DOHH2 (cell line): ENCODE measurements at regions not wholly inside any gene's neighbourhood (a gene's known extent, or its start where the extent isn't known, plus 50 kb on each side); places are given as distances from the start of the nearest gene placed in this dataset.
"Not testable (repeated sequence)": the region's sequence is repeated elsewhere in the genome, so short reads cannot be mapped to it uniquely, and the experiment has no call there.

ENCODE experiments used
- H3F3A ChIP-seq: fragments of 200-600 bp; sonication (generic), shearing (Covaris generic); 2 replicates; pipeline ENCODE4 v1.6.0; 2016; ENCODE audit warnings: antibody characterized with exemption, mild to moderate bottlenecking; ENCODE audit not compliant: control insufficient read depth, insufficient read depth
- H3K27ac ChIP-seq: fragments of 200-600 bp; sonication (generic); 2 replicates; pipeline ENCODE4 v1.5.1; 2014; ENCODE audit warnings: low read depth, mild to moderate bottlenecking, low read length, moderate library complexity
- H3K27me3 ChIP-seq: fragments of 200-600 bp; sonication (generic); 2 replicates; pipeline ENCODE4 v1.6.1; 2014; ENCODE audit warnings: mild to moderate bottlenecking, low read length, mixed read lengths; ENCODE audit not compliant: control insufficient read depth
- H3K36me3 ChIP-seq: fragments of 200-600 bp; sonication (generic); 2 replicates; pipeline ENCODE4 v1.6.1; 2014; ENCODE audit warnings: mild to moderate bottlenecking, low read length, moderate library complexity, mixed read lengths; ENCODE audit not compliant: control insufficient read depth
- H3K4me1 ChIP-seq: fragments of 200-600 bp; sonication (generic); 2 replicates; pipeline ENCODE4 v1.6.1; 2014; ENCODE audit warnings: mild to moderate bottlenecking, low read length, mixed read lengths; ENCODE audit not compliant: control insufficient read depth
- H3K4me2 ChIP-seq: fragments of 200-600 bp; sonication (generic); 2 replicates; pipeline ENCODE4 v1.6.0; 2014; ENCODE audit warnings: mild to moderate bottlenecking, low read length, moderate library complexity
- H3K4me3 ChIP-seq: fragments of 200-600 bp; sonication (generic); 2 replicates; pipeline ENCODE4 v1.5.1; 2014; ENCODE audit warnings: mild to moderate bottlenecking, low read length, mixed read lengths
- H3K79me2 ChIP-seq: fragments of 200-600 bp; sonication (generic); 2 replicates; pipeline ENCODE4 v1.6.1; 2014; ENCODE audit warnings: mild to moderate bottlenecking, low read length, mixed read lengths; ENCODE audit not compliant: control insufficient read depth
- H3K9me2 ChIP-seq: fragments of 200-600 bp; sonication (generic); replicated peaks from 2 replicates; pipeline ENCODE4 v1.6.1; 2014; ENCODE audit warnings: mild to moderate bottlenecking, low read length, mixed read lengths; ENCODE audit not compliant: control insufficient read depth
- H3K9me3 ChIP-seq: fragments of 200-600 bp; sonication (generic); 2 replicates; pipeline ENCODE4 v1.6.1; 2014; ENCODE audit warnings: antibody characterized with exemption, low read length, mixed read lengths; ENCODE audit not compliant: control insufficient read depth, insufficient read depth
- H4K20me1 ChIP-seq: fragments of 200-600 bp; sonication (generic); 2 replicates; pipeline ENCODE4 v1.6.0; 2014; ENCODE audit warnings: low read depth, mild to moderate bottlenecking, antibody characterized with exemption, low read length, moderate library complexity; ENCODE audit not compliant: control insufficient read depth, insufficient read depth
- EZH2phosphoT487 ChIP-seq: fragments of 200-600 bp; sonication (generic); IDR thresholded peaks from 2 replicates; pipeline ENCODE4 v1.6.1; 2017; ENCODE audit warnings: borderline replicate concordance, mild to moderate bottlenecking, antibody characterized with exemption, low read length, moderate library complexity, mixed read lengths
- TF ChIP-seq, protein P1 (sequence below): fragments of 200-600 bp; sonication (generic); IDR thresholded peaks from one replicate; pipeline ENCODE4 v1.5.1; 2014; ENCODE audit warnings: antibody characterized with exemption, mild to moderate bottlenecking, low read depth, low read length; ENCODE audit not compliant: poor library complexity, severe bottlenecking

DNA sequence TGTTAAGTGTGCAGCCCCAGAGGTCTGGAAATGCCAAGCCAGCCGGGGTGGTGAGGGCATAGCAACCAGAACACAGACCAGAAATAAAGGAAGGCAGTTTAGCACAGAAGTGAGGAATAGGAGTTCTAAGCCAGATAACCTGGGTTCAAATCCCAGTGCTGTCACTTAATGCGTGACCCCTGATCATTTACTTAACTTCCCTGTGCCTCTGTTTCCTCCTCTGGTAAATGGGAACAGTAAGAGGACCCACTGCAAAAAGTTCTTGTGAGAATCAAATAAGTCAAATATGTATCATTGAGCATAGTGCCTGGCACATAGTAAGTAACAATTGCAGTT is 125.2 kb upstream of the ARHGEF3 start:
- no peaks in the 10 kb centered on the region for H4K20me1 ChIP-seq
- no peaks in the 10 kb centered on the region for H3K9me2 ChIP-seq
- no peaks in the 10 kb centered on the region for H3K9me3 ChIP-seq
- no peaks in the 10 kb centered on the region for H3K79me2 ChIP-seq
- H3K27me3 ChIP-seq, result no peaks in the 10 kb centered on the region
- peaks cover 34% of the 10 kb centered on the region for H3K4me1 ChIP-seq
- no peak overlapping the region for H3K4me3 ChIP-seq
- no peak overlapping the region for H3K4me2 ChIP-seq
- no peaks in the 10 kb centered on the region for H3K36me3 ChIP-seq
- no peak for TF ChIP-seq EZH2phosphoT487
- TF ChIP-seq, protein P1, sequence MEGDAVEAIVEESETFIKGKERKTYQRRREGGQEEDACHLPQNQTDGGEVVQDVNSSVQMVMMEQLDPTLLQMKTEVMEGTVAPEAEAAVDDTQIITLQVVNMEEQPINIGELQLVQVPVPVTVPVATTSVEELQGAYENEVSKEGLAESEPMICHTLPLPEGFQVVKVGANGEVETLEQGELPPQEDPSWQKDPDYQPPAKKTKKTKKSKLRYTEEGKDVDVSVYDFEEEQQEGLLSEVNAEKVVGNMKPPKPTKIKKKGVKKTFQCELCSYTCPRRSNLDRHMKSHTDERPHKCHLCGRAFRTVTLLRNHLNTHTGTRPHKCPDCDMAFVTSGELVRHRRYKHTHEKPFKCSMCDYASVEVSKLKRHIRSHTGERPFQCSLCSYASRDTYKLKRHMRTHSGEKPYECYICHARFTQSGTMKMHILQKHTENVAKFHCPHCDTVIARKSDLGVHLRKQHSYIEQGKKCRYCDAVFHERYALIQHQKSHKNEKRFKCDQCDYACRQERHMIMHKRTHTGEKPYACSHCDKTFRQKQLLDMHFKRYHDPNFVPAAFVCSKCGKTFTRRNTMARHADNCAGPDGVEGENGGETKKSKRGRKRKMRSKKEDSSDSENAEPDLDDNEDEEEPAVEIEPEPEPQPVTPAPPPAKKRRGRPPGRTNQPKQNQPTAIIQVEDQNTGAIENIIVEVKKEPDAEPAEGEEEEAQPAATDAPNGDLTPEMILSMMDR, result no peak
- H3F3A ChIP-seq, result no peaks in the 10 kb centered on the region
- no peak overlapping the region for H3K27ac ChIP-seq

DNA sequence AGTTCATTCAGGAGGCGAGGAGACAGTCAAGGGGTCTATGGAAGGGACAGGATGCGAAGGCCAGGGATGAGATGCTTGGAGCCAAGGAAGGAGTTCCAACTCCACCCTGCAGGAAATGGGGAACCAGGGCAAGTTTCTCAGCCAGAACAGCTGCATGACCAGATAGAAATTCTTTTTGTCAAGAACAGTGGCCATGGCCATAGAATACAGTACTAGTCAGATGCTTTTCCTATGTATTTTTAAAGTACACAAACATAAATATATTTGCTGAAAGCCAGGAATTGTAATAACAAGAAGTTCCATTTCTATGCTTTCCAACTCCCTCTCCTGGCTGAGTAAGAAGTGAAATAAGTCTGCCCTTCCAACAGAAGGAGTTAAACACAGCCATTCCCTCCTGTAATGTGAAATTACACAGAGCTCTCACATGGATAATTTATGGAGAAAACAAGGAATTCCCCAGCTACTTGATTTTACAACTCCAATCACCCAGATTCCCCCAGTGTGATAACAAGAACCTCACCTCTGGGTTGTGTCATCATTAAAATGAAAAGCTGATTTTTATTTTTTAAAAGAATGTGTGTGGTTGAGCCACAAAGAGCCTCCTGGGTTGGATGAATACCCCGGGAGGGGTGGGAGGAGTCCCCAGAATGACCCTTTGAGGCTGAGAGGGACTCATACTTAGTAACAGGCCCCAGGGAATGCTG is 124.6 kb upstream of the ARHGEF3 start:
- H4K20me1 ChIP-seq, result no peaks in the 10 kb centered on the region
- no peaks in the 10 kb centered on the region for H3K36me3 ChIP-seq
- H3K27ac ChIP-seq, result no peak overlapping the region
- no peaks in the 10 kb centered on the region for H3K9me2 ChIP-seq
- H3K79me2 ChIP-seq, result no peaks in the 10 kb centered on the region
- no peaks in the 10 kb centered on the region for H3K27me3 ChIP-seq
- H3K4me2 ChIP-seq, result no peak overlapping the region
- no peak for TF ChIP-seq EZH2phosphoT487
- TF ChIP-seq, protein P1, result no peak
- H3F3A ChIP-seq, result peaks cover under 1% of the 10 kb centered on the region
- H3K4me1 ChIP-seq, result peaks cover 39% of the 10 kb centered on the region
- no peak overlapping the region for H3K4me3 ChIP-seq
- no peaks in the 10 kb centered on the region for H3K9me3 ChIP-seq

DNA sequence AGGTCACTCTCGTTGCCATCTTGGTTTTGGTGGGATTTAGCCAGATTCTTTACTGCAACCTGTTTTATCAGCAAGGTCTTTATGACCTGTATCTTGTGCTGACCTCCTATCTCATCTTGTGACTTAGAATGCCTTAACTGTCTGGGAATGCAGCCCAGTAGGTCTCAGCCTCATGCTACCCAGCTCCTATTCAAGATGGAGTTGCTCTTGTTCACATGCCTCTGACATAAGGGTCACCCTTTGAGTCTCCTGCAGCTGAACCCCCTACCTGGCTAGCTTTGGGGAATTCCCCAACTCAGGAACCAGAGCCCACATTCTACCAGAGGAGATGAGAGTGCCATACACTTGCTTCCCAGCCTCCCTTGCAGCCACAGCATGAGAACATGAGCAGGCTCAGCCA is 123.0 kb upstream of the ARHGEF3 start:
- not testable (repeated sequence) for H3F3A ChIP-seq, H3K9me2 ChIP-seq, H3K4me3 ChIP-seq, H3K79me2 ChIP-seq, H3K36me3 ChIP-seq, H3K4me2 ChIP-seq, H3K27ac ChIP-seq, H4K20me1 ChIP-seq, H3K27me3 ChIP-seq, H3K9me3 ChIP-seq
- peaks cover 46% of the 10 kb centered on the region for H3K4me1 ChIP-seq

DNA sequence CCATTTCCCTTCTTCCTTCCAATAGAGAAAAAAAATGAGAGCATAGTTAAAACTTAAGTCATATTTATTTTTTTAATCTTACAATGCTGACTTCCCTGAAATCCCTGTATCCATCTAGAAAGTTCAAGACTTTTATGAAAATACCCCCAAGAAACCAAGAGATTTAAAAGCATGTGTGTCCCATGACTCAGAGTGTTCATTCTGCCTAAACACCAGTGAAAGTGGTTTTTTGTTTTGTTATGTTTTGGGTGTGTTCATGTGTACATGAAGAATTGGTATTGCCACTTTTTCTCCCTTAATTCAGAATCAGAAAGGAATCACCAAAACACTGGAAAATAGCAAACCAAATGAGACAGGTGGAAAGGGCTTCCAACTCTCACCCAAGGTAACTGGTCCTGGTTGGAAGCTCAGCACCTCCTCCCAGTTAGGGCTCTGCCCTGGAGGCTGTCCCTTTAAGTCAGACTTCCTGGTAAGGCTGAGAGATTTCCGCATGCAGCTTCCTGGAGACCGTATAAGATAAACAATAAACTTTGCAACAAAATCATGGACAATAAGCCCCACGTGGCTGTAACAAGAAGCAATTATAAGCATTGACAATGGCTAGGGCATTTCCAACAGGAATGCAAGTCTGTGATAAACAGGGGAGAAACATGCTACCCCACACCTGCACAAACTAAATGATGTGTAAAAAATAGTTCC is 121.9 kb upstream of the ARHGEF3 start:
- TF ChIP-seq, protein P1, result no peak
- TF ChIP-seq EZH2phosphoT487, result no peak

More for the DNA sequence above, 121.9 kb upstream of the ARHGEF3 start:
- Histone ChIP-seq H3K4me3 (peak overlapping the region; percentile 60), H3F3A (peaks cover 10% of the 10 kb centered on the region), H3K27me3 (no peaks in the 10 kb centered on the region), H3K79me2 (no peaks in the 10 kb centered on the region), H3K9me2 (no peaks in the 10 kb centered on the region), H3K4me2 (peak overlapping the region; percentile 72), H3K9me3 (no peaks in the 10 kb centered on the region), H3K27ac (peak overlapping the region; percentile 47), H3K36me3 (no peaks in the 10 kb centered on the region), H4K20me1 (no peaks in the 10 kb centered on the region), H3K4me1 (peaks cover 53% of the 10 kb centered on the region)
